ENCODE measurements at regions not wholly inside any gene's neighbourhood (a gene's known extent, or its start where the extent isn't known, plus 50 kb on each side); places are given as distances from the start of the nearest gene placed in this dataset.

DNA sequence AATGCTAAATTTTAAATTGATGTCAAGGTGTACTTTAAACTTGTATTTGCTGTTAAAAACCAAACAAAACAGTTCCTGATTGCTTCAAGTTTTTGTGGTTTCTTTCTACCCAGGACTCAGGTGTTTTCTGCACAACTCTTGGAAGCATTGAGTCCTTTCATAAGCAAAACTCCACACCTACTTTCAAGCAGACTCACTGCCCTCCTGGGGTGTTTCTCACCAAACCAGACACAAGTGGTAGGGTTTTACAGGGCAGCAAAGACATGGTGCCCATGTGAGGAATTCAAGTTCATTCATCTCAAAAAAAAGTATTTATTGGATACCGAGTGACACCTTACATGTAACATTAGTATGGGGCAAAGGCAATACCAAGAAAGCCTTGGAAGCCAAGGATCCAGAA lies 146.7 kb upstream of the BNIP2 start:
- no peak for DNase-seq (ENCODE audit: low read depth in 2 of 3, low spot score in 1 of 3)

- DNase-seq (ENCODE audit: low read depth in 2 of 3, low spot score in 1 of 3) = no peak
Observed at GRCh38 chr15:59834528-59834927, 145.4 kb upstream of the BNIP2 start.

DNA sequence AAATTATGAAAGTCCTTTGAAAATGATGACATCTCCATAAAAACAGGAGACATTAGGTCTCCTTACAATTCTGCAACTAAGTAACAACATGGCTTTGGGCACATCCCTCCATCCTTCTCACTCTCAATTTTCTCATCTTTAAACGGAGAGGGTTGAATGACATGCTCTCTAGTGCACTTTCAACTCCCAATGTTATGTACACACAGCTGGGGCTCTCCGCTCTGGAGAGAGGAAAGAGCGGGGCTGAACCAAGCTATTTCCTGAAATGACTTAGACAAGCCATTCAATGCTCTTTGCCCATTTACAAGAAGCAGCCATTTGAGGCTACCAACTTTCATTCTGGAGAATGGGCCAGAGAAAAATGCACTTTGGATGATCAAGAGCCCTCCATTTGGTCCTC lies 144.2 kb upstream of the BNIP2 start:
- DNase-seq (ENCODE audit: low read depth in 2 of 3, low spot score in 1 of 3) = no peak

- no peak for DNase-seq (ENCODE audit: low read depth in 2 of 3, low spot score in 1 of 3)
Observed at GRCh38 chr15:59830873-59831272, 141.8 kb upstream of the BNIP2 start.

DNA sequence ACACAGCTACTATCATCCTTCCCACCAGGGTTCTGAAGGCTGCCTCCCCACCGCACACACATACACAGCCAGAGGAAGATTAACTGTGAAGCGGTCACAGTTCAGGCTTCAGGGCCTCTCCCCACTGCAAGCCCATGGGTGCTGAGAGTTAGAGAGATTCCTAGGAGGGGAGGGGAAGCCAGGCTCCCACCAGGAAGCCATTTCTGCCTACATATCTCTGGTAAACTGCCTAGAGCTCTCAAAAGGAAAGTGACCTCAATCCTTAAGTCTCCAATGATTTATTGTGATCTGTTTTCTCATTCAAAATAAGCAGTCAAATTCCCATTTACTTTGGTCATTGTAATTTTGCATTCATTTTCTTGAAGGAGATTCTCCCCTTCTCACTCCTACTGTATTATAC lies 141.0 kb upstream of the BNIP2 start:
- no peak for DNase-seq (ENCODE audit: low read depth in 2 of 3, low spot score in 1 of 3)

DNA sequence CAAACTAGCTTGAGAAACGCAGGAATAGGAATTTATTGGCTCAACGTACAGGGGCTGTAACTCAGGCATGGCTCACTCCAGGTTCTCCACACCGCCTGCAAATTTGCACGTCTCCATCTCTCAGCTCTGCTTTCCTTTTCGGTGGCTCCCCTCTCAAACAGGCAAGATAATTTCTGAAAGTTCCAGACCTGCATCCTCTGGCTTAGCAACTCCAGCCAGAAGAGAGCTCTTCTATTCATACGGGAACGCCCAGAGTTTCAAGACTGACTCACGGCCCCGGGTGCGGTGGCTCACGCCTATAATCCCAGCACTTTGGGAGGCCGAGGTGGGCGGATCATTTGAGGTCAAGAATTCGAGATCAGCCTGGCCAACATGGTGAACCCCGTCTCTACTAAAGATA lies 139.7 kb upstream of the BNIP2 start:
- DNase-seq (ENCODE audit: low read depth in 2 of 3, low spot score in 1 of 3) = no peak

- no peak for DNase-seq (ENCODE audit: low read depth in 2 of 3, low spot score in 1 of 3)
Observed at GRCh38 chr15:59828263-59828662, 139.1 kb upstream of the BNIP2 start.

DNA sequence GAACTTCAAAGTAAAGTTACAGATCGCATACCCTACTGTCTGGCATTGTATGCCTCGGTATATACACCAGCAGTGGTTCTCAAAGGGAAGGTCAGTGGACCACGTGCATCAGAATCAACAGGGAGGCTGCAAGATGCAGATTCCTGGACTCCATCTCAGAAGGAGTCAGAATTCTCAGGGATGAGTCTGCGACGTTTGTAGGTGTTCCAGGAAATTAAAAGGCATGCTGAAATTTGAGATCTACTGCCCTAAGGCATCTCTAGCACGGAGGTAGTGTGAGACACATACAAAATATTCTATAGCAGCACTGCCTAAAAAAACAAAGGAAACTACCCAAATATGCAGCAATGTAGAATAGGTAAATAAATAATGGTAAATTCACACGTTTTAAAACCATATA lies 136.8 kb upstream of the BNIP2 start:
- DNase-seq (ENCODE audit: low read depth in 2 of 3, low spot score in 1 of 3) = no peak

DNA sequence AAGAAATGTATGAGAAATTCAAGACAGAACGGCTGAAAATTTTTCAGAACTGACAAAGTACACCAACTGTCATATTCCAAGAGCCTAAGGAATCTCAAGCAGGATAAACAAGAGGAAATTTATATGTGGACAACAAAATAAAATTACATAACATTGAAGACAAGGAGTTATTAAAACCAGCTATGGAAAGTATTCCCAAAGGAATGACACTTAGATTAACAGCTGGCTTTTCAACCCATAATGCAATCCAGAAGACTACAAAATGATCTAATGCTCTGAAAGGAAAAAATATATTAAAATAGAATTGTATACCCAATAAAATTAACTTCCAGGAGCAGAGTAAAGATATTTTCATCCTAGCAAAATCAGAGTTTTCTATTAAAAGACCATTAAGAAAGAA lies 132.2 kb upstream of the BNIP2 start:
- DNase-seq (ENCODE audit: low read depth in 2 of 3, low spot score in 1 of 3) = no peak

GRCh38 chr15:59819092-59819491 lies 130.0 kb upstream of the BNIP2 start:
- no peak for DNase-seq (ENCODE audit: low read depth in 2 of 3, low spot score in 1 of 3)

DNA sequence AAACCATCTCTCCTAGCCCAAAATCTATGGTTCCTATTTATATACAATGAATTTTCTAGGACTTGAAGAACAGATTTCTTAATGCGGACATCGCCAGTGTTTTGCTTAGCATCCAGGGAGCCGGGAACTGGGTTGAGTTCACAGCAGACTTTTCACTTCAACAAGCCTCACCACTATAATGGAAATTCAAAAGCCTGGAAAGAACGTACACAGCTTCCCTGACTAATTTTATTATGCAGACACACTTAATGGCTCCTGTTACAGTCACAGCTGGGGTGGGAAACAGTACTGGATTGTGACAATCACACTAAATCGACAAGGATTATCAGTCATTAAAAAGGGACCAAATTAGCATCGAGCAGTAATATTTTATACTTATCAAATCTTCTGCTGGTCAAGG lies 129.2 kb upstream of the BNIP2 start:
- no peak for DNase-seq (ENCODE audit: low read depth in 2 of 3, low spot score in 1 of 3)

- DNase-seq (ENCODE audit: low read depth in 2 of 3, low spot score in 1 of 3) = no peak
Observed at GRCh38 chr15:59817834-59818233, 128.7 kb upstream of the BNIP2 start.

- no peak for DNase-seq (ENCODE audit: low read depth in 2 of 3, low spot score in 1 of 3)
Observed at GRCh38 chr15:59817053-59817452, 127.9 kb upstream of the BNIP2 start.

GRCh38 chr15:59814409-59814808 lies 125.3 kb upstream of the BNIP2 start:
- no peak for DNase-seq (ENCODE audit: low read depth in 2 of 3, low spot score in 1 of 3)

DNA sequence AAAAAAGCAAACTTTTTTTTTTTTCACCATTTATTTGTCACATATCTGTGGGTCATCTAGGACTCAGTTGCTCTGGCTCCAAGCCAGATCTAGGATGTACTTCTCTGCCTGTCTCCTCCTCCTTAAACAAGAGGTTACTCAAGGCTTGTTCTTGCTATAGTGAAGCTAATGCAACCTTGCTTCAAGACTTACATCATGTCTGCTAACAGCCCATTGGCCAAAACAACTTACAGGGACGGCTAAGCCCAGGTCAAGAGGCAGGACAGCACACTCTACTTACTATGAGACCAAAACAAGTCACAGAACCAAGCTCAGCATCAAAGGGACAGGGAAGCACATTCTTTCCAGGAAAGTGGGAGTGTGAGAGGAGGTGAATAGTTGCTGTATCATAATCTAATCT lies 123.8 kb upstream of the BNIP2 start:
- no peak for DNase-seq (ENCODE audit: low read depth in 2 of 3, low spot score in 1 of 3)

- no peak for DNase-seq (ENCODE audit: low read depth in 2 of 3, low spot score in 1 of 3)
Observed at GRCh38 chr15:59812250-59812870, 123.2 kb upstream of the BNIP2 start.

GRCh38 chr15:59803293-59803966 lies 114.3 kb upstream of the BNIP2 start:
- peak in 2 of 3 donors; percentile 25 to 29 for DNase-seq (ENCODE audit: low read depth in 2 of 3, low spot score in 1 of 3)

GRCh38 chr15:59801649-59802048 lies 112.5 kb upstream of the BNIP2 start:
- DNase-seq (ENCODE audit: low read depth in 2 of 3, low spot score in 1 of 3) = no peak

DNA sequence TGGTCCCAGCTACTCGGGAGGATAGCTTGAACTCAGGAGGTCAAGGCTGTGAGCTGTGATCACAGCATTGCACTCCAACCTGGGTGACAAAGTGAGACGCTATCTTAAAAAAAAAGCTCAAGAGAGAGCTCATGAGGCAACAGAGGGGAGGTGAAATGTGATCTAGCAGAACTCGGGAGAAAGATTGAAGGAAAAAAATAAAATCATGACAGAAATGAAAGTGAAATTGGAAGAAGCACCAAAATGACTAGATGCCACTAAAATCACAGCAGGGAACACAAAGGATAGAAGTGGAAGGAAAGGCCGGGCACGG lies 109.4 kb upstream of the BNIP2 start:
- no peak for DNase-seq (ENCODE audit: low read depth in 2 of 3, low spot score in 1 of 3)

DNA sequence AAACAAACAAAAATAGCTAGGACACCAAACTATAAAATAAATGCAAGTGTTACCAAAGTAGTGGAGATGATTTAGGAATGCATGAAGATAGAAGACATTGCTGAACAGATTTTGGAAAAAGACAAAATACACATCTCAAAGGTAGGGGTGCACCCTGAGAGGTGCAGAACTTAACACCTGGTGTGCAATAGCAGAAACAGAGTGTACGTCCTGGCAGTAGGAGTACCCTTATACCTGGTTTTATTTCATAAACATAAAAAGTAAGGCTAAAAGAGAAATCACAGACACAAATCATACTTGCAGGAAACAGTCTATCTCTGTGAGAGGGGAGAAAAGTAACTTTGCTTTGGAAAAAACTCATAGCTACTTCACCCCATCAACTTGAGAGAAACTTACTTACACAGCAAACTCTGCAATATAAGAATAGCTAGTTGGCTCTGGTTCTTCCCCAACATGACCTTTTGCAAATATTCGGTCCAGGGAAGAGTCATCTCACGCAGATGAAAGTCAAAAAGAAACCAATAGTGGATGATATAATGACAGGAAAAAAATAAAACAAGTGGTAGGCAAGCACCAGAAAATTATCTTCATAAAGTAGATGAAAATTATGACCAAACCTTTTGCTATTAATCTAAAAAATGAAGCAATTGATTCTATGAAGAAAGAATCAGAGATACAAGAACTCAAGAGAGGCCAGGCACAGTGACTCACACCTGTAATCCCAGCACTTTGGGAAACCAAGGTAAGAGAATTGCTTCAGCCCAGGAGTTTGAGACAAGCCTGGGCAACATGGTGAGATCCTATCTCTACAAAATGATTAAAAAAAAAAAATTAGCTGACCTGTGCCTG lies 108.9 kb upstream of the BNIP2 start:
- no peak for DNase-seq (ENCODE audit: low read depth in 2 of 3, low spot score in 1 of 3)

- DNase-seq (ENCODE audit: low read depth in 2 of 3, low spot score in 1 of 3) = no peak
Observed at GRCh38 chr15:59794229-59794886, 105.2 kb upstream of the BNIP2 start.

GRCh38 chr15:59792359-59792758 lies 103.2 kb upstream of the BNIP2 start:
- no peak for DNase-seq (ENCODE audit: low read depth in 2 of 3, low spot score in 1 of 3)

Measured in stimulated activated CD4-positive, alpha-beta T cell treated with anti-CD3 and anti-CD28 coated beads, Interleukin-12 subunit alpha, Interleukin-12 subunit beta, amount 100 ng/mL, for 48 hours (primary cell).